ENCODE measurements at regions not wholly inside any gene's neighbourhood (a gene's known extent, or its start where the extent isn't known, plus 50 kb on each side); places are given as distances from the start of the nearest gene placed in this dataset.

DNA sequence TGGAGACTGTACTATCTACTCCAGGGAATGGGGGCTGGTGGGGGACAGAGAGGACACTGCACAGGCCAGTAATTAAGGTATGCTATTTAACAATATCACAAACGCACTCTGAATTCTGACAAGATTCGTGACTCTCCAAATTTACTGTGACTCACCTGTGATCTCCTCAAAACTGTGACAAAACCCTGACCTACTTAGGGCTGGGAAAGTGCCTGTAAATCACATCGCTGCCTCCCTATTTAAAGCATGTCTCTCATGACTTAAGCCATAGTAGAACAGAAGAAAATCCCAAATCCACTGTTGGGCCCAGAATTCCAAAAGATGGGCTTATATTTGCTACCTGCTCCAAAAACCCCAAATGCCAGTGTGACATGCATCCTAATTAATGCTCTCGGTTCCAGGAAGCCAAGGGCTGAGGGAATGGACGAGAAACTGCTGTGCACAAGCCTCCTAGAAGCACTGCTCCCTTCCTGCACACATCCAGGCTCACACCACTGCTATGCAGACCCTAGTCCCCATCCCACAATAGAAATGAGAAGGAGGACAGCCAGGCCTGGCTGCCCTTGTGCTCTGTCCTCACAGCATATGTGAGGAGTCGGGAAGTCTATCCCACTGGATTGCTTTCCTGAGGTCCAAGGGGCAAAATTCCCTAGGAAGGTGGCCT is 187.7 kb upstream of the CHRNA7 start:
- no peak for DNase-seq

DNA sequence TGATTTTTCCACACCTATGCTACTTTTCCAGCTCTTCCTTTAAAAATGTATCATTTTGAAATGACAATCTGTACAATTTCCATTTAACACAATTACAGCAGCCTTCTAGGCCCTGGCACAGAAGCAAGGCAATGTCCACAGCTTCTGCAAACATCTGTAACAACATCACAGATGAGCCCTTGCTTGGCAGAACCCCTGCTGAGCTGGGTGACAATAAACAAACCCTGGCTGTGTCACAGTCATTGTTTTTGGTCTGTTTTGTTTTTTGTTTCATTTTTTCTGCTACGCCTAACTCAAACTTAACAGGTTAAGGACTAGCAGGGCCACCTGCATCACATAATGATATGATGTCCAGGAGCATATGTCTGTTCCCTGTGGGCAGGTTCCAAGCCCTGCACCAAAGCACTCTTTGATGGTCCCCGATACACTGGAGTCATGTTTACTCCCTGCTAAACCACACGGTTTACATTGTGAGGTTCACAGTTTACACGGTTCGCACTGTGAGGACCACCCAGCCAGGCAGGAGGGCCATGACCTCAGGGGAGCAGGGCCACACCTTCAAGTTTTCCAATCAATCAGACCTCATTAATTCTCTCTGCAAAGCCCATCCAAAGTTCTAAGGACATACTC is 186.8 kb upstream of the CHRNA7 start:
- DNase-seq = no peak

DNA sequence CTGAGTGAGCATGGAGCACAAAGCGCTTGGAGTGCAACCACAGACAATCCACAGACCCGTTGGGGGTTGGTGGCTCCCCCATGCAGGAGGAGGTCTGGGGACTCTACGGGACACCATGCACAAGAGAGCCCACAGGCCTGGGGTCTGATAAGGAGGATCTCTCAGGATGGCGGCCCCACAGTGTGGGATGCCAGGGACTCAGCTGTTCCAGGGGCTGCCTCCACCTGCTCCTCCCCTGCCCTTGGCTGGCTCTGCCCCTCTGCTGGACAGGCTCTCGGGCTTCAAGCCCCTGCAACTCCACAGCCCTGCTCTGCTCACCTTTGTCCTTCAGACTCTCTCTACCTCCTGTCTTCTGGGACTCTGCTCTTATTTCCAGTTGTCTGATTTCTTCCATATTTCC is 184.5 kb upstream of the CHRNA7 start:
- no peak for DNase-seq

DNA sequence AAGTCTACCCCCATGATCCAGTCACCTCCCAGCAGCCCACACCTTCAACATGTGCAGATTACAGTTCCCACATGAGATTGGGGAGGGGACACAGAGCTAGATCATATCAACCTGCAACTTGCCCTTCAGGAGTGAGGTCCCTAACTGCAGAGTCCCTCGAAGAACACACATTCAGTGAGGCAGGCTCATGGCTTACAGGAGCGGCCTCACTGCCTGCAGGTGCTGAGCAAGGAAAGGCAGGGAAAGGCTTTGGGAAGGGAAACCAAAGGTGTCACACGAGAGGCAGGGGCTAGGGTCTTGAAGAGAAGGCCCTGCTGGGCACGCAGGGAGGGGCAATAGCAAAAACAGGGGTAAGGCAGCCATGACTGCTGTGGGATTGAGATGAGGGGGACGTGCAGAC is 182.4 kb upstream of the CHRNA7 start:
- no peak for DNase-seq

DNA sequence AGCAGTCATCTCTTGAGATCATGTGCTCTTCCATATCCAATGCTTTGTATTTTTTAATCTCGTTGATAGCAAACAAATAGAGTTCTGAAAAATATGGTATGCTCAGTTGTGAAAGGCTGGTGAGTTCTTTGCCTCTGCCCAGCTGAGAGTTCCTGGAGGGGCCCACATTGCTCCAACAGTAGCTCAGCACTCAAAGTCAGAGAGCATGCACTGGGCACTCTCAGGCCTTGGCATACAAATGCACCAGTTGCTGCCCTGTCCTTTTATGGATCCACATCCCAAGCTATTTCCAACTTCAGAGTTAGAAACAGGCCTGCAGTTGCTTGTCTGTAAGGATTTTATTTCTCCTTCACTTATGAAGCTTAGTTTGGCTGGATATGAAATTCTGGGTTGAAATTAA is 181.7 kb upstream of the CHRNA7 start:
- DNase-seq = no peak

DNA sequence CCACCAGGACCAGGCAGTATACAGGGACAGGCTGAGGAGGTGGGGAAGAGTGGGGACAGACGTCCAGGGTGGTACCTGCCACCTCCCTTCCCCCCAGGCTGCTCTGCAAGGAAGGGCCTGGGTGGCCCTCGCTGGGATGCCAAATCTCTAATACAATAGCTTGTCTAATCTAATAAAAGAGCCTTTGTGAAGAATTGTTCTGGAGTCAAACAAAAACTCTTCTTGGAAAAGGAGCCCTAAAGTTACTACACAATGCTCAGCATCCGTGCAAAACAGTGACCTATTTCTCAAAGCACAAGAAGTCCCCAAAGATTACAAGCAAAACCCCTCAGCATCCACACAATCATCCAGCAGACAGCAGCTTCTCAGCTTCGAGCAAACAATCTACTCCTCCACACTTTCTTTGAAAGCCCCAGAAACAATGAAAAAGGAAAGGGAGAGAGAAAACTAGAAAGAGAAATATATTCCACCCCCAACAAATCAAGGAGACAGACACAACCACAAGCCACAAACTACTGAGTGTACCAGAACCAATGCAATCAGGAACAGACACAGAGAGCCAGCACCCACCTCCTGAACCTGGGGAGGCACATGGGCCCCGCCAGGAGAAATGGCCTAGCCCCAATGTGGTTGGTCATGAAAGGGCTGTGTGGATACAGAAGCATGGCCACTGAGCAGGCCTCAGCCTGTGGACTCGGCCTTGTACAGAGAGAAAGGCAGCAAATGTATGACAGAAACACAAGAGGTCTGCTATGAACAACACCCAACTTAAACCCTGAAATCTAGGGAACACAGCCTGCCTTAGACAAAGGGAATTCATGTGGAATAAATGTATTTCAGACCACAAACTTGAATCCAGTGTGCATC is 177.1 kb upstream of the CHRNA7 start:
- no peak for DNase-seq

DNA sequence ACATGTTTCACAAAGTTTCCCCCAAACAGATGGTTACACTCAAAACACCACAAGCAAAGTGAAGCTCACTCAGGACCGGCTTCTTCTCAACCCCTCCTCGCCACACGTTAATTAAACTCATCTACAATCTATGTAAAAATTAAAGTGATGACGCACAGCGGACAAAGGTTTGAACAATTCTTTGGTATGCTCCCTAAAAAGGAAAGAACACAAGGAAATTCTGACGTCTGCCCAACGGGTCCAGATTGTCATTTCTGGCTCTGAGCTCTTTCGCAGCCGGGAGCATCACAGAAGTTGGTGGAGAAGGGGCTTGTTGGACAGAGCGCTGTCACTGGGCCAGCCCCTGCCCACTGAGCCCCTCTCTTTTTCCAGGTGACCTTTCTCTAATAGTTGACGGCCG is 173.7 kb upstream of the CHRNA7 start:
- DNase-seq = no peak

DNA sequence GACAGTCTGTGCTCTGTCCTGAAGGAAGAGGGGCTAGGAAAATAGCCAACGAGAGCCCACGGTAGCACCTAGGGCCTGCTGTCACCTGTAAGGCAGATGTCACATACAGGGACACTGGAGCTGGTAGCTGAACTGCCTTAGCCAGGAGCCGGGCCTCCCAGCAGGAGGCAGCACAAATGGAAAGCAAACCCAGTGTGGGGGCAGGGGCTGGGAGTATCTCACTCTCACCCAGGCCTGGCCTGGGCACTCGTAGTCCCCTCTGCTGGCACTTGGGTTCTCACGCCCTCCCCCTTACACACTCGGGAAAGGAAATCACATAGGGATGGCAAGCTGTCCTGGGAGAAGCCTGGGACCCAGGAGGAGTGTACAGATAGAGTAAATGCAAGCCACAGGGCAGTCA is 173.1 kb upstream of the CHRNA7 start:
- no peak for DNase-seq

DNA sequence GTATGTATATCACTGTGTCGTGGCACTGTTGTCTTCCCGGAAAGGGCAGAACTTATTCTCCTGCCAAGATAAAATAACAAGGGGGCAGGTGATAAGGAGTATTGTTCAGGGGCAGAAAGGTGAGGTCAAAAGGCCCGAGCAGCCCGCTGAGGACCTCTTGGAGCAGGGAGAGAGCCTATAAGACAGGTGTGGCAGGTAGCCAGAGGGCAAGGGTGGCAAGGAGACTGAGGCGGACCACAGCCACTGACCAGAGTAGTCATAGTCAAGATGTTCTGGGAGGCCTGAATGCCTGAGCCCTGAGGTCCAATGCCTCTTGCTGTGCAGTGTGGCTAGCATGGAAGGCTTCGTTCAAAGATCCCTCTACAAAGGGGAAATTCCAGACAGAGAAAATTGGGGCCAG is 172.3 kb upstream of the CHRNA7 start:
- no peak for DNase-seq

DNA sequence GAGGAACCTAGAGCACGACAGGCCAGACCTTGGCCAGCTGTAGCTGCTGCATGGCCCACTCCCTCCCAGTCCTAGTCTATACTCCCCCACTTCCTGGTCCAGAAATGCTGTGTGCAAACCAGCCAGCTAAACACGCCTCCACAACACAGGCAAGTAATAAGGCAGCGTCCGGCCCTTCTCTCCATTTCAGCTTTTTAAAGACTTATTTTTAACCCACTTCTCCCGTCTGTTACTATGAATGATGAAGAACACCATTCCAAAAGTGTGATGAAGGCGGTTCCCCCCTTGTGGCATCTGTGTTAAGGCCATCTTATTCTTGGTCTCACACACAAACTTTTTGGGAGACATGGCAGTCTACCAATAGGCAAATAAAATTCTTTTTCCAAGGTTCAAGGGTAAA is 164.1 kb upstream of the CHRNA7 start:
- DNase-seq = no peak

DNA sequence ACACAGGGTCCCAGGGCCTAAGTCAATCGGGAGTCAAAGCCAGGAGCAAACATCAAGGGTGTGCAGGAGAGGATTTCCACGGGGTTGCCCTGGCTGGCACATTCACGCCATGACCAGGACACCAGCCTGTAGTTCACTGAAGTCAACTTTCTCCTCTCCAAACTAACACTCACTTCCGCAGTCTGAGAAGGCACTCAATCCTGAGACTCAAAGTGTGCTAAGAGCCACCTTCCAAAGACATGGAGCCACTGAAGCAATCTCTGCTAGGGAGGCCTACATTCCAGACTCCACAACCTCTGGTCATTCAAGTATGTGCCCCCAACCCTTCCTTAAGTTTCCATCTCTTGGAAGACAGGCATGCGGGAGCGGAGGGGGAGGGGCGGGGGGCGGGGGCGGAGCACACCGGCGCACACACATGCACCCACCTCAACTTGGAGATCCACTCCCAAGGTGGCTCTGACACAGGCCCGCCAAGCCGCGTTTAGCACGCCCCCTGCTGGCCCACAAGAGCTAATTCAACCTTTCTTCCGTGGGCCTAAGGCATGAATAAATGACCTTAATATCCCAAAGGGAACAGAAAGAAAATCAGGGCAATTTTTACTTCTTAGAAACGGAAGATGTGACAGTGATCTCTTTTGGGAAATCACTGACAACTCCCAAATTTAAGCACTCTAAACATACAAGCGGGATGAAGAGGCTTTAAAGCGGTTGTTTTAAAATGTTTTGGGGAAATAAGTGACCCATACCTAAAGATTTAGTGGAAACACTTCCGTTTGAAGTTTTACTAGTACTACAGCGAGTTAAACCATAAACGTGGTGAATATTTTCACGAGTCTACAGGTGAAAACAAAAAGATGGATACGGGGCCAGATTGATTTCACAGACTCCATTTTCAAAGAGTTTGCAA is 162.5 kb upstream of the CHRNA7 start:
- peak; percentile 29 for DNase-seq

DNA sequence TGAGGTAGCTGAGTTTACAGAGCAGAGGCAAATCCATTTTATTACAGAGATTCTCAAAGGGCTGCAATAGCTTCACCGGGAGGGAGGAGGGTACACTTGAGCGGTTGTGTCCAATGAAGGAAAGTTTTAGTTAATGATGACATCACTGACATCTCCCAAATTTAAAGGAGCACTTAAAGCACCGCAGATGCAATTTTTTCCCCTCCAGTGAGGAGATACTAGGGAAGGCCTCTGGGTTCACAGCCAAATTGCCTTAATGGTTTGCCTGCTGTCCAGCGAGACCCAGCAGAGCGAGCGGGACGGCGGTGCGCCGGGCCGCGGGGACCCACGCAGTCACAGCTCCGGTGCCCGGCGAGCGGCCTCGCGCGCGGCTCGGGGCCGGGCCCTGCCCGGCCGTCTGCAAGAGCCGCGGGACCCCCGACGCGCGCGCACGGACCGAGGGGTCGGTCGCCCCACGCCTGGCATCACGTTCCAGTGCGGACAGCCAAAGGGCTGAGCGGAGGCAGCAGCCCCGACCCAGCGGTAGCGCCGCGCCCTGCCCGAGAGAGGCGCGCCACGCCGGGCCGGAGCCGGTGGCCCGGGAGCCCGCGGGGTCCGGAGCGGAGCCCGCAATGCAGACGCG is 160.5 kb upstream of the CHRNA7 start:
- no peak for DNase-seq

DNA sequence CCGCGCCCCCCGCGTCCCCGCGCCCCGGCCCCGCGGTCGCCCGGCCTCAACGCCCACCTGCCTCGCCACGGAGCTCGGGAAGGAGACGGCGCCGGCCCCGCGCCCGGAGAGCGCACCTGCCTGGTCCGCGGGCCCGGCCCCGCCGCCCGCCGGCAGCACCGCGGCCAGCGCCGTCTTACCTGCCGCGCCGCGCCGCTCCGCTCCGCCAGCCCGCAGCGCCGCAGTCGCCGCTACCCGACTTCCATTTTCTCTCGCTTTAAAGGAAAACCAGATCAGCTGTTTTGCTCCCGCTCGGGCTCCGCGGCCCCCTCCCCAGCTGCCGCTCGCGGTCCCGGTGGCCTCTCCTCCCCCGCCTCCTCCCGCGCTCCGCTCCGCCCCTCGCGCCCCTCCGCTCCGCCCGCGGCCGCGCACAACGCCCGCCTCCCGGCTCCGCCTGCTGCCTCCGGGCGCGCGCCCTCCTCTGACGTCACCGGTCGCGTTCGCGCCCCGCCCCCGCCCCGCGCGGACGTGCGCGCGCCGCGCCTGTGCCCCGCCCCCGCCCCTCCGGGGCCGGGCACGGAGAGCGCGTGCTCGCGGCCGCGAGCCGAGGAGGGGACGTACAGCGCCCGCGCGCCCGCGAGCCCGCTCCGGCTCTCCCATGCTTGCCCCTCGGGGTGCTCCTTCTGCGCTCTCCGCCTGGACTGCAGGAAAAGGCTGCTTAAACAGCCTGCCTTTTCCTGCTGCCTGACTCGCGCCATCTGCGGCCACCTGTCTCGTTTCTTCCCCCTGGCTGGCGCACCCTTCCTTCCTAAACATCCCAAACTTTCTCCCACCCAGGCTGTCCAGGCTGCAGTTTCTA is 159.8 kb upstream of the CHRNA7 start, which contains the start of gene OTUD7A:
Gene OTUD7A, minus strand, starts transcription at position 346 of the 838 bp plus-strand sequence.
- DNase-seq = peak; percentile 81

DNA sequence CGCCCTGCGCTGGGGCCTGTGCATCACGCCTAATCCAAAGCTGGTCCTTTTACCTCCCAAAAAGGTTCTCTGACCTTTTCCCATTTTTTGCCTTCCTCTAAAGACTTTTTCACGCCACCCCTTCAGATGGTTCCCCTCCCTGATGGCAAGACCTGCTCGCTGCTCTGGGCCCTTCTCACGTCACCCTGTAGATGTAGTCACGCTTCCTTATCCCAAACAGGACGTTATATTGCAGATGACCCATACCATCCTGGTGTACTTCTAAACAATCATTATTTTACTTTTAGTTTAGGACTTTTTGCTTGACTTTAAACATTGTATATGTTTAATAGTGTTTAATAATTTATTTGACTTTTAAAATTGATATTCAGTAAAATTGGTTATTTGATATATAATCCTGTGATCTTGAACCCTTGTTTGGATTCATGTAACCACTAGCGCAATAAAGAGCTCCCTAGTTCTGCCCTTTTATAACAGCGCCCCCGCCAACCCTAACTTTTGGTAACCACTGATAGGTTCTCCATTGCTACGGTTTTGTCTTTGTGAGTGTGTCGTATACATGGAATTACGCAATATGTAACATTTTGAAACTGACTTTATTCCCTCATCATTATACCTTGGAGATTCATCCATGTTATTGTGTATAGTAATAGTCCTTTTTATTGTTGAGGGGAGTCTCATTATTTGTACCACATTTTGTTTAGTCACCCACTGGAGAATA is 159.0 kb upstream of the CHRNA7 start:
- DNase-seq = no peak

DNA sequence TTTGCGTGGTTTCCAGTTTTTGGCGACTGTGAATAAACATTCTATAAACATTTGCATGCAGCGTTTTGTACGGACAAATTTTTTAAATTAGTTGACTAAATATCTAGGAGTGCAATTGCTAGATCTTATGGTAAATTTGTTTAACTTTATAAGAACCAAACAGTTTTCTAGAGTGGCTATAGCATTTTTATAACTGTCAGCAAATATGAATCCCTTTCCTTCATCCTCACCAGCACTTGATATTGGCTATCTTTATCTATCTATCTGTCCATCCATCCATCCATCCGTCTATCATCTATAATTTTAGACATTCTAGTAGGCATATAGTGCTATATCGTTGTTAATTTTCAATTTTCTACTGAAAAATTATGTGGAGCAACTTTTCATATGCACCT is 158.4 kb upstream of the CHRNA7 start:
- no peak for DNase-seq

DNA sequence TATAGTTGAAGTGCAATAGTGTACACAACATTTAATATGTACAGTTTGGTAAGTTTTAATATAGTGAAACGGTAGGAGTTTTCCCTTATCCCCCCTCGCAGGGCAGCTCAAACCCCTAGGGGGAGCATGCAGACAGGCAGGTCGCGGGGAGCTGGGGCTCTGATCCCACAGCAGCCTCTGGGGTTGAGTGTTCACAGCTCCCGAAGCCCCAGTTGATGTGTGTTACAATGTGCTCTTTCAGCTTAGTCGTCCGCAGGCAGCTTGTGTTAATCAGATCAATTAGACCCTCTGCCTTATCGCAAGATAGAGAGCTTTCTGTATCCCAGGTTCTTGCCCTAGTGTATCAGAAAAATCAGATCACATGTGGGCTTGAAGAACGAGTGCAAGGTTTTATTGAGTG is 143.1 kb upstream of the CHRNA7 start:
- no peak for DNase-seq

DNA sequence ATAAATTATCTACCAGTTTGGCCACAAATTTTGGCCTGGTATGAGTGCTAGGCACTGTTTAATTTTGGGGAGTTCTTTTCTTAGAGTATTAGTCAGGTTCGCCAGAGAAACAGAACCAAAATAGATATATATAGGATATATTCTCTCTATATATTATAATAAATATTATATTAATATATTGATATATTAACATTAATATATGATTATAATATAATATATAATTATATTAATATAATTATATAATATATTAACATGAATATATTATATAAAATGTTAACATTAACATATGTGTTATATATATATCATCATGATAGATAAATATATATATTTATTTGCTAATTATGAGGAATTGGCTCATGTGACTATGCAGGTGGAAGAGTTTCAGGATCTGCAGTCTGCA is 137.8 kb upstream of the CHRNA7 start:
- no peak for DNase-seq

DNA sequence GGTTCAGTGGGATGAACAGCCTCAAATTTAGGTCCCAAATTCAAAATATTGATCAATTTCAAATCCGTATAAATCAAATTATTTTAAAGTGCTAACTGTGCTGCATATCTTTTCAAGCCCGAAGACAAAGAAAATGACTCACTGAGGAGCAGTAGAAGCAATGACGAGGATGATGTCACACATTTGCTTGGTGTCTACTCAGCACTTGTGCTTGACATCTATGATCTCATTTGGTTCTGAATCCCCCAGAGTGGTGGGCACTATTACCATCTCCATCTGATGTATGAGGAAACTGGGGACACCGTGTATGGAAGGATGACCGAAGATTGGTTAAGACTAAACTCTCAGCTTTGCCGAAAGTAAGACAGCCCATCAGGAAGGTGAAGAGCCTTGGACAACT is 136.5 kb upstream of the CHRNA7 start:
- DNase-seq = no peak

DNA sequence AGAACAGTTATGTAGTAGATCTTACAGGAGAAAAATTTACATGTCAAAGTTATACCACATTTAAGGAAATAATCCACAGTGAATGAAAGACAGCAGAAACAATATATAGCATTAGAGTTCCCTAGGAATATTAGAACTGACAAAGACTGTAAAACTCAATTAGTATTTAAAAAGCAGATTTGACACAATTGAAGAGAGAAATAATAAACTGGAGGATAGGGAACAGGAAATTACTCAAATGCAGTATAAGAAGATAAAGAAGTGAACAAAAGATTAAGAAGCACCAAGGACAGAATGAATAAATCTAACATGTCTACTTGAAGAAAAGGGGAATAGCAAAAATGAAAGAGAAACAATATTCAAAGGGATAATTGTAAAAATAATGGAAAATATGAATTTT is 132.6 kb upstream of the CHRNA7 start:
- DNase-seq = no peak

DNA sequence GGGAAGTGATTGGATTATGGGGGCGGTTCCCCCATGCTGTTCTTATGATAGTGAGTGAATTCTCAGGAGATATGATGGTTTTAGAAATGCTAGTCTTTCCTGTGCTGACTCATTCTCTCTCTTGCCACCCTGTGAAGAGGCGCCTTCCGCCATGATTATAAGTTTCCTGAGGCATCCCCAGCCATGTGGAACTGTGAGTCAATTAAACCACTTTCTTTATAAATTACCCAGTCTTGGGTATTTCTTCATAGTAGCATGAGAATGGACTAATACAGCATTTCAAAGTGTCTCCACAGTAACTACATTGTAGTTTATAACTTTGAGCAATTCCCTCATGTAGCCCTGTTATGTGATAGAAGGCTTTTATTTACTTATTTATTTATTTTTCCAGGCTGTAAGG is 128.8 kb upstream of the CHRNA7 start:
- DNase-seq = no peak

DNA sequence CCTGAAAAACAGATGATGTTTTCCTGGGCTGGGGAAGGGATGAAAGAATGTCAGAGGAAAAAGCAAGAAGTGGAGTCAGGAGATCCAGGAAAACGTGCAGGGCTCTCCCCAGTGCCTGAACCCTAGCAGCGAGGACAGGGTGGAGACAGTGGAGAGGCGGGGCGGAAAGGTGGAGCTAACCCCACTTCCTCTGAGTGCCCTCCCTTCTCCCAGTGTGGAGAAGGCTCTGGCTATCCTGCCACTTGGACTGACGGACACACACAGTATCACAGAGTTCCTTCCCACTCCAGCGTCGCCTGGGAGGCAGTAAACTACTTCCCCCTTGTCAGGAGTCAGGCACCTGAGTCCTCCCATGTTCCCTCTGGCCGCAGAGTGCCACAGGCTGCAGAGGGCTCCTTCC is 125.3 kb upstream of the CHRNA7 start:
- DNase-seq = no peak
